Transverse colon (tissue), 3 donors: ENCODE measurements at regions not wholly inside any gene's neighbourhood (a gene's known extent, or its start where the extent isn't known, plus 50 kb on each side); places are given as distances from the start of the nearest gene placed in this dataset.

Experiments used
- CTCF ChIP-seq, 5 experiments: fragments of 200-600 bp in 3 of 5; fragments of 450-650 bp in 2 of 5; sonication (generic) in 3 of 5; IDR thresholded peaks; 1 replicate in 2 of 5; 2 replicates in 3 of 5; pipeline ENCODE4 v1.5.1; 2016 to 2017; ENCODE audit warnings: antibody characterized with exemption in 5 of 5, inconsistent platforms in 3 of 5, mild to moderate bottlenecking in 2 of 5, moderate library complexity in 1 of 5
- EP300 ChIP-seq: sonication (generic); formaldehyde crosslinking; IDR thresholded peaks from one replicate; pipeline ENCODE4 v1.6.1; 2017; ENCODE audit warnings: antibody characterized with exemption, low read depth
- POLR2A ChIP-seq: fragments of 450-650 bp; IDR thresholded peaks from one replicate; pipeline ENCODE4 v1.6.1; 2016; ENCODE audit warnings: antibody characterized with exemption, mild to moderate bottlenecking, moderate library complexity

DNA sequence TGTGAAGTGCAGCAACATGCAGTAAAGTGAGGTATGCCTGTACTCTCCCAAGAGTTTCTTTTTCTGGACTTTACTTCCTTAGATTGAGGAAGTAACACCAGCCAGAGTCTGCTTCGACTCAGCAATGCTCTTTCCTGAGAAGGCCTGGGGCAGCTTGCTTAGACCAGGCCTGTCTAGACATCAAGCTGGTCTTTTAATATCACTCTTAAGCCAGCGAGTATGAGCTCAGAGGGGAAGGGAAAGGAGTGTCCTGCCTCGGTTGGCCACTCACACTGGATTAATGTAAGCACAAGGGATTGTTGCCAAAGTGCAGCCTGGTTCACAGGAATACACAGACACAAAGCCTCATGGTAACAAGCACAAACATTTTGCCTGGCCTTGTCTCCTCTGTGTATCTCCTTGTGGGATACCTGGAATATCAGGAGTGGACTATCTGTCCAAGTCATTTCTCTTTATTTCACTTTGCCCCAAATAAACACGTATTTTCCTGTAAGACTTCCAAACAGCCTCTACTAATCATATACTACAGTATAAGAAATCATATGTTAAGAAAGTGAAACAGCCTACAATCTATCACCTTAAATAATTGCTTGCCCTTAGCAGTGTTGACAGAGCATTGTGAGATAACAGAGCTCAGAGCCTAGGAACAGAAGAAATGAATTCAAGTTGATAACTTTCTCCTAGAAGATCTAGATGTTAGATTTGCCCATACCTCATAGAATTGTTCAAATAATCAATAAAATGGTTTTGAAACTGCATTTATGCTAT is 121.2 kb upstream of the DAAM1 start:
- TF ChIP-seq CTCF (IDR thresholded peaks at IDR 0.05), result no peak
- no peak for TF ChIP-seq POLR2A
- no peak for TF ChIP-seq EP300
